ENCODE measurements at regions not wholly inside any gene's neighbourhood (a gene's known extent, or its start where the extent isn't known, plus 50 kb on each side); places are given as distances from the start of the nearest gene placed in this dataset.

GRCh38 chr3:177689077-177689476, 491.8 kb upstream of the TBL1XR1 start:
- DNase-seq (ENCODE audit: low read depth) = no peak
- no peak overlapping the region for H3K4me3 ChIP-seq (ENCODE audit: low read depth, low read length)
- TF ChIP-seq MYC (IDR thresholded peaks at IDR 0.05; ENCODE audit: low read depth, low read length) = no peak
- no peak for TF ChIP-seq CTCF (IDR thresholded peaks at IDR 0.05; ENCODE audit: low read depth, low read length)
- no peak for TF ChIP-seq MAX (IDR thresholded peaks at IDR 0.05; ENCODE audit: low read depth, low read length)
- TF ChIP-seq POLR2A (IDR thresholded peaks at IDR 0.05; ENCODE audit: extremely low read depth, insufficient read length) = no peak

GRCh38 chr3:177689869-177690268, 492.6 kb upstream of the TBL1XR1 start:
- TF ChIP-seq MYC (IDR thresholded peaks at IDR 0.05; ENCODE audit: low read depth, low read length) (no peak), MAX (IDR thresholded peaks at IDR 0.05; ENCODE audit: low read depth, low read length) (no peak), CTCF (IDR thresholded peaks at IDR 0.05; ENCODE audit: low read depth, low read length) (no peak), POLR2A (IDR thresholded peaks at IDR 0.05; ENCODE audit: extremely low read depth, insufficient read length) (no peak)
- H3K4me3 ChIP-seq (ENCODE audit: low read depth, low read length) = no peak overlapping the region
- DNase-seq (ENCODE audit: low read depth) = no peak

DNA sequence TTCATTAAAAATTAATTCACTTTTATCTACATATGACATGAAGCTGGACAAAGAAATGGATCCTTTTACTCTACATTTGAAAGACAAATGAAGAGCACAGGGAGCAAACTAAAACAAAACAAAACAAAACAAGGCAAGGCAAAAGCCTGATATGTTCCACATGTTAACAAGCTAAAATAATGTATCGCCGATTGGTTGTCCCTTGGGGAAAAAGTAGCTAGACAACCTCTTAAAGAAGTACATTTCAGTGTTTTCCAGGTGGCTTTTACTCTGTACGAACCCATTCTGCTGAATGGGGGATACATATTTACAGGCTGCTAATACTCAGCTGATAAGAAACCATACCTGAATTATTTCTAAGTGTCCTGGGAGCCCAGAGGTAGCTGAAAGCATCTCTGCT, 493.0 kb upstream of the TBL1XR1 start:
- no peak for TF ChIP-seq MAX (IDR thresholded peaks at IDR 0.05; ENCODE audit: low read depth, low read length)
- no peak for TF ChIP-seq POLR2A (IDR thresholded peaks at IDR 0.05; ENCODE audit: extremely low read depth, insufficient read length)
- no peak for TF ChIP-seq MYC (IDR thresholded peaks at IDR 0.05; ENCODE audit: low read depth, low read length)
- no peak for TF ChIP-seq CTCF (IDR thresholded peaks at IDR 0.05; ENCODE audit: low read depth, low read length)
- no peak for DNase-seq (ENCODE audit: low read depth)
- no peak overlapping the region for H3K4me3 ChIP-seq (ENCODE audit: low read depth, low read length)

- DNase-seq (ENCODE audit: low read depth) = no peak
- H3K4me3 ChIP-seq (ENCODE audit: low read depth, low read length) = no peak overlapping the region
- TF ChIP-seq MYC (IDR thresholded peaks at IDR 0.05; ENCODE audit: low read depth, low read length) (no peak), CTCF (IDR thresholded peaks at IDR 0.05; ENCODE audit: low read depth, low read length) (no peak), MAX (IDR thresholded peaks at IDR 0.05; ENCODE audit: low read depth, low read length) (no peak), POLR2A (IDR thresholded peaks at IDR 0.05; ENCODE audit: extremely low read depth, insufficient read length) (no peak)
Measured at GRCh38 chr3:177692304-177692975, 495.2 kb upstream of the TBL1XR1 start.

DNA sequence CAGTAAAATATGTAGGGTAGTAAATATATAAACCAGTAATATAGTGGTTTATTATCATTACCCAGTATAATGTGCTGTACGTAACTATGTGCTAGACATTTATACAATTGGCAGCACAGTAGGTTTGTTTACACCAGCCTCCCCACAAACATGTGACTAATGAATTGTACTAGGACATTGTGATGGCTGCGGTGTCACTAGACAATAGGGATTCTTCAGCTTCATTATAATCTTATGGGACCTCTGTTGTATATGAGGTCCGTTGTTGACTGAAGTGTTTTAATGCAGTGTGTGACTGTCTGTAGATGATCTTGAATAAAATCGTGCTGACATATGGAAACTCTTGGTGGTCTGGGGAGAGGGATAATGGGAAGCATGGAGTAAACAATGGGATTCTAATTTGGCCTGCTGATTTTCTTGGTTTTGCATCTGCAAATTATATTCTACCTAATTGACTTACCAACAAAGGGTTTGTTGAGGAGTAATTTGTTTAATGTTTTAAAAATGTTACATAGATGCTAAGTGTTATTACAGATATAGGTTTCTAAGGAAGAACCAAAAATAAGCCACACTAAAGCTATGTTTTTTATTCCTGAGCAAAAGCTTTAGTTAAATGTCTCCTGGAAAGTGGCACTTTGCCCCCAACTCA, 496.5 kb upstream of the TBL1XR1 start:
- no peak overlapping the region for H3K4me3 ChIP-seq (ENCODE audit: low read depth, low read length)
- DNase-seq (ENCODE audit: low read depth) = no peak
- no peak for TF ChIP-seq CTCF (IDR thresholded peaks at IDR 0.05; ENCODE audit: low read depth, low read length)
- TF ChIP-seq POLR2A (IDR thresholded peaks at IDR 0.05; ENCODE audit: extremely low read depth, insufficient read length) = no peak
- no peak for TF ChIP-seq MAX (IDR thresholded peaks at IDR 0.05; ENCODE audit: low read depth, low read length)
- TF ChIP-seq MYC (IDR thresholded peaks at IDR 0.05; ENCODE audit: low read depth, low read length) = no peak
